ENCODE measurements at regions not wholly inside any gene's neighbourhood (a gene's known extent, or its start where the extent isn't known, plus 50 kb on each side); places are given as distances from the start of the nearest gene placed in this dataset.

GRCh38 chr7:91357901-91358300, 93.7 kb downstream of the FZD1 start:
- TF ChIP-seq CTCF (IDR thresholded peaks at IDR 0.05) = no peak
- no peak for TF ChIP-seq POLR2A (IDR thresholded peaks at IDR 0.05)

Measured in adrenal gland (tissue), 5 donors.